ENCODE measurements at regions not wholly inside any gene's neighbourhood (a gene's known extent, or its start where the extent isn't known, plus 50 kb on each side); places are given as distances from the start of the nearest gene placed in this dataset.

- Histone ChIP-seq H3K4me3 (ENCODE audit: low read depth, low read length) (no peak overlapping the region), H3K36me3 (ENCODE audit: control insufficient read depth, insufficient read depth, low read length) (no peaks in the 10 kb centered on the region), H3K27me3 (ENCODE audit: control insufficient read depth, insufficient read depth, low read length) (no peaks in the 10 kb centered on the region)
- no peak for DNase-seq (ENCODE audit: low read depth)
- TF ChIP-seq CTCF (IDR thresholded peaks at IDR 0.05; ENCODE audit: insufficient read depth, low read length, poor library complexity, severe bottlenecking), result no peak
Measured at GRCh38 chr1:45272913-45273371, 53.8 kb upstream of the HPDL start.

DNA sequence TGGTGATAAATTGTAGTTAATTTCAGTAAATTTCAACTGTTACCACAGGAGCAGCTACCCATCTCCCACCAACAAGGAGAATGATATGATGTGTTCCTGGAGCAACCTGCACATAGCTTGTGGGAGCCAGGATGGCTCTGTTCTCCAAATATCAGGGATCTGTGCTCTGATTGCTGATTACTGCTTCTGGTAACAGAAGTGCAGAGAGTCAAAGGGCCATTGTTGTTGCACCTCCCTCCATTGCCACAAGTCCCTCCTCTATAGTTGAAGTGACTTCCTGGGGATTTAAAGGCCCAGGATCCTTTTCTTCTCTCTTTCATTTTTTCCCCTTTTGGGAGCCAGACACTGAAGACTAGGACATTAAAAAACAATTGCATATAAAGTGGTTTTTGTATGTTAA is 51.6 kb upstream of the HPDL start:
- DNase-seq (ENCODE audit: low read depth), result no peak

More for the DNA sequence above, 51.6 kb upstream of the HPDL start:
- Histone ChIP-seq H3K36me3 (ENCODE audit: control insufficient read depth, insufficient read depth, low read length) (no peaks in the 10 kb centered on the region), H3K27me3 (ENCODE audit: control insufficient read depth, insufficient read depth, low read length) (no peaks in the 10 kb centered on the region), H3K4me3 (ENCODE audit: low read depth, low read length) (no peak overlapping the region)
- no peak for TF ChIP-seq CTCF (IDR thresholded peaks at IDR 0.05; ENCODE audit: insufficient read depth, low read length, poor library complexity, severe bottlenecking)

Measured in kidney epithelial cell (primary cell).